ENCODE measurements at regions not wholly inside any gene's neighbourhood (a gene's known extent, or its start where the extent isn't known, plus 50 kb on each side); places are given as distances from the start of the nearest gene placed in this dataset.

- no peak overlapping the region for H3K4me3 ChIP-seq (ENCODE audit: control insufficient read depth, low read depth, low read length)
- TF ChIP-seq, protein P1, sequence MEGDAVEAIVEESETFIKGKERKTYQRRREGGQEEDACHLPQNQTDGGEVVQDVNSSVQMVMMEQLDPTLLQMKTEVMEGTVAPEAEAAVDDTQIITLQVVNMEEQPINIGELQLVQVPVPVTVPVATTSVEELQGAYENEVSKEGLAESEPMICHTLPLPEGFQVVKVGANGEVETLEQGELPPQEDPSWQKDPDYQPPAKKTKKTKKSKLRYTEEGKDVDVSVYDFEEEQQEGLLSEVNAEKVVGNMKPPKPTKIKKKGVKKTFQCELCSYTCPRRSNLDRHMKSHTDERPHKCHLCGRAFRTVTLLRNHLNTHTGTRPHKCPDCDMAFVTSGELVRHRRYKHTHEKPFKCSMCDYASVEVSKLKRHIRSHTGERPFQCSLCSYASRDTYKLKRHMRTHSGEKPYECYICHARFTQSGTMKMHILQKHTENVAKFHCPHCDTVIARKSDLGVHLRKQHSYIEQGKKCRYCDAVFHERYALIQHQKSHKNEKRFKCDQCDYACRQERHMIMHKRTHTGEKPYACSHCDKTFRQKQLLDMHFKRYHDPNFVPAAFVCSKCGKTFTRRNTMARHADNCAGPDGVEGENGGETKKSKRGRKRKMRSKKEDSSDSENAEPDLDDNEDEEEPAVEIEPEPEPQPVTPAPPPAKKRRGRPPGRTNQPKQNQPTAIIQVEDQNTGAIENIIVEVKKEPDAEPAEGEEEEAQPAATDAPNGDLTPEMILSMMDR (conservative IDR thresholded peaks at IDR 0.05; ENCODE audit: control insufficient read depth, insufficient read depth, low read depth, low read length) = no peak
- peak; percentile 71 for DNase-seq (ENCODE audit: low read depth)
Measured at GRCh38 chr6:81172056-81172740, 580.3 kb downstream of the TENT5A start.

DNA sequence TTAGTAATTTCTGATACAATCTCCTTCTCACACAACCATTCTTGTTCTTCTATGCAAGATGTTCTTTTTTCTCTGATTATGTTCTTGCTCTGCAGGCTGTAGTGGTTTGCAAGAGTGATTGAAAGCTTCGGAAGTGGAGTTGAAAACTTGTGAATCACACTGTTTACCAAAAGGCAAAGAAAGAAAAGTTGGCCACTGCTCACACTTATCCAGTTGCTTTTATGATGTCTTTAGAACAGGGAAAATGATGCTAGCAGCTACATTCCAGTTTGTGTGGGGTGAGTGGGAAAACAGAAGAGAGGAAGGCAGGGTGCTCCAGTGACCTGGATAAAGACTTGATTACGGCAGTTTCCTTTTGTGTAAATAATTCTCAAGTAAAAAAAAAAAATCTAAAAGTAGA is 583.3 kb downstream of the TENT5A start:
- peak; percentile 56 for DNase-seq (ENCODE audit: low read depth)
- no peak overlapping the region for H3K4me3 ChIP-seq (ENCODE audit: control insufficient read depth, low read depth, low read length)
- TF ChIP-seq, protein P1 (conservative IDR thresholded peaks at IDR 0.05; ENCODE audit: control insufficient read depth, insufficient read depth, low read depth, low read length) = no peak

GRCh38 chr6:81166770-81167169 is 585.7 kb downstream of the TENT5A start:
- no peak overlapping the region for H3K4me3 ChIP-seq (ENCODE audit: control insufficient read depth, low read depth, low read length)
- peak; percentile 29 for DNase-seq (ENCODE audit: low read depth)
- TF ChIP-seq, protein P1 (conservative IDR thresholded peaks at IDR 0.05; ENCODE audit: control insufficient read depth, insufficient read depth, low read depth, low read length) = no peak

GRCh38 chr6:81158956-81159355 is 593.5 kb downstream of the TENT5A start:
- no peak for DNase-seq (ENCODE audit: low read depth)
- H3K4me3 ChIP-seq (ENCODE audit: control insufficient read depth, low read depth, low read length) = no peak overlapping the region
- TF ChIP-seq, protein P1 (conservative IDR thresholded peaks at IDR 0.05; ENCODE audit: control insufficient read depth, insufficient read depth, low read depth, low read length) = no peak

- H3K4me3 ChIP-seq (ENCODE audit: control insufficient read depth, low read depth, low read length) = no peak overlapping the region
- TF ChIP-seq, protein P1 (conservative IDR thresholded peaks at IDR 0.05; ENCODE audit: control insufficient read depth, insufficient read depth, low read depth, low read length) = no peak
- no peak for DNase-seq (ENCODE audit: low read depth)
Measured at GRCh38 chr6:81148751-81149150, 603.7 kb downstream of the TENT5A start.

DNA sequence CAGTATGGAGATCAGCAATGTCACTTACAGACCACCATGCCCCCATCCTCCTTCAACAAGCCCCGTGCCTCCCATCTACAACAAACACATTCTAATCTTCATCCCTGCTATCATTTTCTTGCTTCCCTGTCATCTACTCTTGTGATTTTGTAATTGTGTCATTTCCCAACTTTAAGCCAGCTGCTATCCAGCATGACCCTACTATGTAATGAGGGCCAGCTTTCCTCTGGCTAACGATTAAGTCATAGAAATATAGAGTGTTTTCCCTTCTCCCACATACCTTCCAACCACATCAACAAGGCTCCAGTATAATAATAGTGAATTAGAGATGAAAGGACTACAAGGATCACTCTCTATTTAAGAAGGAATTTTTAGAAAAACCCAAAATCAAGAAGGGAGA is 607.0 kb downstream of the TENT5A start:
- H3K4me3 ChIP-seq (ENCODE audit: control insufficient read depth, low read depth, low read length) = no peak overlapping the region
- peak; percentile 12 for DNase-seq (ENCODE audit: low read depth)
- TF ChIP-seq, protein P1 (conservative IDR thresholded peaks at IDR 0.05; ENCODE audit: control insufficient read depth, insufficient read depth, low read depth, low read length) = no peak
